CD14-positive monocyte (primary cell): ENCODE measurements at regions not wholly inside any gene's neighbourhood (a gene's known extent, or its start where the extent isn't known, plus 50 kb on each side); places are given as distances from the start of the nearest gene placed in this dataset.

ENCODE experiments used
- DNase-seq, 3 donors: peaks; one replicate each; pipeline ENCODE4 v3.0.0-alpha.2; 2011 to 2022
- H2AFZ ChIP-seq: 2 replicates; pipeline ENCODE4 v1.6.0; 2012; ENCODE audit warnings: mild to moderate bottlenecking, low read depth, low read length, inconsistent platforms; ENCODE audit not compliant: insufficient read depth, poor library complexity, severe bottlenecking
- H3K27ac ChIP-seq, 2 donors: 1 replicate in 1 of 2; 2 replicates in 1 of 2; pipeline ENCODE4 v1.5.1; 2012 to 2013; ENCODE audit warnings: low read length in 2 of 2, control low read depth in 1 of 2, inconsistent platforms in 1 of 2, low read depth in 1 of 2, mild to moderate bottlenecking in 1 of 2
- H3K27me3 ChIP-seq, 2 donors: one replicate each; pipeline versions ENCODE4 v1.6.0 to v1.6.1; 2011 to 2013; ENCODE audit warnings: low read length in 2 of 2; ENCODE audit not compliant: control insufficient read depth in 2 of 2, insufficient read depth in 2 of 2
- H3K36me3 ChIP-seq, 2 donors: replicated peaks in 1 of 2; 1 replicate in 1 of 2; 2 replicates in 1 of 2; pipeline versions ENCODE4 v1.5.1 to v1.6.1; 2012 to 2013; ENCODE audit warnings: low read length in 2 of 2, control low read depth in 1 of 2, inconsistent platforms in 1 of 2, mild to moderate bottlenecking in 1 of 2; ENCODE audit not compliant: insufficient read depth in 2 of 2, control insufficient read depth in 1 of 2
- H3K4me1 ChIP-seq, 2 donors: 1 replicate in 1 of 2; 2 replicates in 1 of 2; pipeline versions ENCODE4 v1.5.1 to v1.6.1; 2012 to 2013; ENCODE audit warnings: low read length in 2 of 2, control low read depth in 1 of 2, inconsistent platforms in 1 of 2, mild to moderate bottlenecking in 1 of 2, moderate library complexity in 1 of 2; ENCODE audit not compliant: insufficient read depth in 2 of 2, control insufficient read depth in 1 of 2
- H3K4me2 ChIP-seq: replicated peaks from 2 replicates; pipeline ENCODE3; 2012; ENCODE audit warnings: low read length, moderate library complexity, mild to moderate bottlenecking; ENCODE audit not compliant: poor library complexity, severe bottlenecking; ENCODE audit errors: extremely low read depth
- H3K4me3 ChIP-seq, 3 experiments: fragments of 200-600 bp in 1 of 3; sonication (generic) in 1 of 3; replicated peaks in 1 of 3; 1 replicate in 2 of 3; 2 replicates in 1 of 3; pipeline ENCODE4 v1.5.1; 2011 to 2013; ENCODE audit warnings: low read length in 3 of 3, mild to moderate bottlenecking in 3 of 3, control low read depth in 2 of 3, low read depth in 2 of 3, inconsistent platforms in 1 of 3, moderate library complexity in 1 of 3
- H3K79me2 ChIP-seq: 2 replicates; pipeline ENCODE4 v1.6.0; 2012; ENCODE audit warnings: mild to moderate bottlenecking, control low read depth, inconsistent platforms, low read length, moderate library complexity; ENCODE audit not compliant: insufficient read depth
- H3K9ac ChIP-seq: 2 replicates; pipeline ENCODE4 v1.6.0; 2017; ENCODE audit warnings: low read length, mild to moderate bottlenecking; ENCODE audit not compliant: insufficient read depth, poor library complexity, severe bottlenecking
- H3K9me3 ChIP-seq, 2 donors: replicated peaks in 1 of 2; 1 replicate in 1 of 2; 2 replicates in 1 of 2; pipeline versions ENCODE4 v1.5.1 to v1.6.1; 2012 to 2013; ENCODE audit warnings: low read length in 2 of 2, control low read depth in 1 of 2; ENCODE audit not compliant: control insufficient read depth in 1 of 2, insufficient read depth in 1 of 2
- H4K20me1 ChIP-seq: 2 replicates; pipeline ENCODE4 v1.6.0; 2012; ENCODE audit warnings: mild to moderate bottlenecking, low read length, control low read depth, moderate library complexity; ENCODE audit not compliant: insufficient read depth
- H3K27ac Mint-ChIP-seq, 7 donors: one replicate each; pipeline ENCODE4 v1.8.0; 2020; ENCODE audit warnings: mild to moderate bottlenecking in 7 of 7, mixed read lengths in 7 of 7, moderate library complexity in 6 of 7, inconsistent platforms in 2 of 7
- H3K27me3 Mint-ChIP-seq, 3 donors: one replicate each; pipeline ENCODE4 v1.8.0; 2021 to 2022; ENCODE audit warnings: low read depth in 3 of 3, mild to moderate bottlenecking in 3 of 3, mixed read lengths in 3 of 3, moderate library complexity in 3 of 3, inconsistent platforms in 1 of 3
- H3K36me3 Mint-ChIP-seq, 2 donors: one replicate each; pipeline ENCODE4 v1.8.0; 2020; ENCODE audit warnings: mixed read lengths in 2 of 2, inconsistent platforms in 1 of 2, mild to moderate bottlenecking in 1 of 2
- H3K4me1 Mint-ChIP-seq: one replicate; pipeline ENCODE4 v1.8.0; 2020; ENCODE audit warnings: mild to moderate bottlenecking, mixed read lengths
- H3K4me3 Mint-ChIP-seq, 2 donors: one replicate each; pipeline ENCODE4 v1.8.0; 2020; ENCODE audit warnings: mild to moderate bottlenecking in 2 of 2, mixed read lengths in 2 of 2, moderate library complexity in 1 of 2
- H3K9me3 Mint-ChIP-seq, 7 donors: one replicate each; pipeline ENCODE4 v1.8.0; 2020 to 2022; ENCODE audit warnings: mixed read lengths in 7 of 7, mild to moderate bottlenecking in 6 of 7, moderate library complexity in 6 of 7, inconsistent platforms in 2 of 7
- WGBS: methylation state at CpG from one replicate; pipeline ENCODE4 v1.1.5; 2013; ENCODE audit warnings: missing lambda C conversion rate; ENCODE audit not compliant: insufficient coverage; 5-methylcytosine and 5-hydroxymethylcytosine counted together
- intact Hi-C, 2 donors: fragments of 100-400 bp; cut with micrococcal nuclease; formaldehyde crosslinking; loops; one replicate each; pipeline versions ENCODE4 v1.15.0 to v1.15.1; 2023
- TF ChIP-seq, protein P1 (sequence below): fragments of 200-600 bp; IDR thresholded peaks from one replicate; pipeline ENCODE4 v1.8.0; 2022; ENCODE audit warnings: antibody characterized with exemption, mild to moderate bottlenecking

DNA sequence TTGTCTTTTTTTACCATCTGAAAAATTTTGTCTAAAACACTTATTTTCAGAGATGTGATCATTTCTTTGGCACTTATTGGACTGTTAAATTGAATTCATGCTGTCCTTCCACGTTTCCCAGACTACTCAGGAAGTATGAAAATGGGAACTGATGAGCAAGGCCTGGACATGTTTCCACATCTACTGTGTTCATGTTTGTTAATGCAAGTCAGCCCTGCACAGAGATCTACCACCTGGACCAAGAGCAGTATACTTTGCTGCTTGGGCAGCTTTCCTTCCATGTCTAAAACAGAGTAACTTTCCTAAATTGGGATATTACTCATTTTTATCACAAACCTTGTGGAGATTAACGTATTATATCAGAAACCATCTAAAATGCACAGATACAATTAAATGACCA, 687.4 kb downstream of the DIAPH3 start:
- no peak overlapping the region for H3K4me3 ChIP-seq
- TF ChIP-seq, protein P1, sequence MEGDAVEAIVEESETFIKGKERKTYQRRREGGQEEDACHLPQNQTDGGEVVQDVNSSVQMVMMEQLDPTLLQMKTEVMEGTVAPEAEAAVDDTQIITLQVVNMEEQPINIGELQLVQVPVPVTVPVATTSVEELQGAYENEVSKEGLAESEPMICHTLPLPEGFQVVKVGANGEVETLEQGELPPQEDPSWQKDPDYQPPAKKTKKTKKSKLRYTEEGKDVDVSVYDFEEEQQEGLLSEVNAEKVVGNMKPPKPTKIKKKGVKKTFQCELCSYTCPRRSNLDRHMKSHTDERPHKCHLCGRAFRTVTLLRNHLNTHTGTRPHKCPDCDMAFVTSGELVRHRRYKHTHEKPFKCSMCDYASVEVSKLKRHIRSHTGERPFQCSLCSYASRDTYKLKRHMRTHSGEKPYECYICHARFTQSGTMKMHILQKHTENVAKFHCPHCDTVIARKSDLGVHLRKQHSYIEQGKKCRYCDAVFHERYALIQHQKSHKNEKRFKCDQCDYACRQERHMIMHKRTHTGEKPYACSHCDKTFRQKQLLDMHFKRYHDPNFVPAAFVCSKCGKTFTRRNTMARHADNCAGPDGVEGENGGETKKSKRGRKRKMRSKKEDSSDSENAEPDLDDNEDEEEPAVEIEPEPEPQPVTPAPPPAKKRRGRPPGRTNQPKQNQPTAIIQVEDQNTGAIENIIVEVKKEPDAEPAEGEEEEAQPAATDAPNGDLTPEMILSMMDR, result no peak
- no peaks in the 10 kb centered on the region for H3K9me3 ChIP-seq
- no peaks in the 10 kb centered on the region for H3K36me3 ChIP-seq
- intact Hi-C loops, result no loop called here
- H3K4me2 ChIP-seq, result no peak overlapping the region
- no peak overlapping the region for H3K4me3 Mint-ChIP-seq
- no peak for DNase-seq
- no peaks in the 10 kb centered on the region for H3K27me3 ChIP-seq
- H3K36me3 Mint-ChIP-seq, result no peaks in the 10 kb centered on the region
- no peaks in the 10 kb centered on the region for H4K20me1 ChIP-seq
- no peak overlapping the region for H3K27ac Mint-ChIP-seq
- H3K27me3 Mint-ChIP-seq, result no peaks in the 10 kb centered on the region
- no peak overlapping the region for H3K9ac ChIP-seq
- no CpG with 5 or more reads among the region's 2 CpGs for WGBS
- H3K27ac ChIP-seq, result no peak overlapping the region
- no peaks in the 10 kb centered on the region for H3K4me1 ChIP-seq
- H2AFZ ChIP-seq, result no peak overlapping the region
- H3K79me2 ChIP-seq, result no peaks in the 10 kb centered on the region
- H3K4me1 Mint-ChIP-seq, result no peaks in the 10 kb centered on the region
- H3K9me3 Mint-ChIP-seq, result peaks cover 0 to 4% (median 0%) of the 10 kb centered on the region in 7 donors

DNA sequence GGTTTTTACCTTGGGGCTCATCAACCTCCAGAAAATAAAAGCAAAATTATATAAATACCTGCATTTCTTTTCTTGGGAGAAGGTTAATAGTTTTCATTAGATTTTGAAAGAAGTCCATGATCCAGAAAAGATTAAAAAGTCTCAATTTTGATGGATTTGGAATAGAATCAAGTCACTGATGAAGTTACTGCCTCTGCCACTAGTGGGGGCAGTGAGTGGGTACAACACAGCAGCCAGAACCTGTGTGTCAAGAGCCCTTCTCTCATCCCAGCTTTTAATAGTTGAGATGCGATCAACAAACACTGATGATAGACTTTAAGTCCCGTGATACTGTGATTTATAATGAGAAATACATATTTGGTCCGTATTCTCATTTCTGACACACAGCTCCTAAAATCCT, 686.7 kb downstream of the DIAPH3 start:
- Mint-ChIP-seq H3K27ac (no peak overlapping the region), H3K36me3 (no peaks in the 10 kb centered on the region), H3K4me3 (no peak overlapping the region), H3K27me3 (no peaks in the 10 kb centered on the region), H3K9me3 (peaks cover 0 to 4% (median 0%) of the 10 kb centered on the region in 7 donors), H3K4me1 (no peaks in the 10 kb centered on the region)
- no peak for DNase-seq
- H2AFZ ChIP-seq, result no peak overlapping the region
- no CpG with 5 or more reads among the region's 3 CpGs for WGBS
- no peak overlapping the region for H3K4me3 ChIP-seq
- no peak overlapping the region for H3K4me2 ChIP-seq
- no peaks in the 10 kb centered on the region for H4K20me1 ChIP-seq
- H3K27me3 ChIP-seq, result no peaks in the 10 kb centered on the region
- H3K79me2 ChIP-seq, result no peaks in the 10 kb centered on the region
- H3K27ac ChIP-seq, result no peak overlapping the region
- no peaks in the 10 kb centered on the region for H3K36me3 ChIP-seq
- TF ChIP-seq, protein P1, result no peak
- no peaks in the 10 kb centered on the region for H3K9me3 ChIP-seq
- H3K9ac ChIP-seq, result no peak overlapping the region
- intact Hi-C loops, result no loop called here
- no peaks in the 10 kb centered on the region for H3K4me1 ChIP-seq
